IMR-90 (cell line): ENCODE measurements at regions not wholly inside any gene's neighbourhood (a gene's known extent, or its start where the extent isn't known, plus 50 kb on each side); places are given as distances from the start of the nearest gene placed in this dataset.
"Not testable (repeated sequence)": the region's sequence is repeated elsewhere in the genome, so short reads cannot be mapped to it uniquely, and the experiment has no call there.

Experiments
- ATAC-seq: fragments of 200-7000 bp; cut with Tn5 transposase; 2 replicates; pipeline ENCODE4 v1.9.1; 2020; ENCODE audit warnings: low read depth, mild to moderate bottlenecking, moderate library complexity
- BruUV-seq: library from RNA; stranded (reverse); fragments of 400-500 nt; replicated peaks from 2 replicates; lab custom pipeline; 2021; lab: Mats Ljungman, UMichigan
- CTCF ChIA-PET: fragments of 300-600 bp; formaldehyde crosslinking; extraction: SDS; loops from one replicate; lab custom pipeline; 2021; ENCODE audit warnings: antibody characterized with exemption; lab: Yijun Ruan, JAX
- POLR2A ChIA-PET: fragments of 300-600 bp; sonication (Branson Sonifier 250); formaldehyde crosslinking; loops from one replicate; lab custom pipeline; 2022; ENCODE audit warnings: antibody characterized with exemption; ENCODE audit not compliant: unreplicated experiment; lab: Charles Lee
- DNase-seq: peaks from one replicate; pipeline ENCODE4 v3.0.0; 2013
- H2AFZ ChIP-seq: replicated peaks from 2 replicates; pipeline ENCODE3; 2013; ENCODE audit warnings: low read length, mild to moderate bottlenecking; ENCODE audit not compliant: poor library complexity
- H2AK5ac ChIP-seq: 2 replicates; pipeline ENCODE4 v1.6.1; 2013; ENCODE audit warnings: low read depth, low read length, inconsistent platforms
- H2AK9ac ChIP-seq: replicated peaks from 2 replicates; pipeline ENCODE3; 2013; ENCODE audit warnings: mild to moderate bottlenecking, low read depth, low read length, moderate library complexity; ENCODE audit not compliant: poor library complexity
- H2BK120ac ChIP-seq: 2 replicates; pipeline ENCODE4 v1.6.1; 2013; ENCODE audit warnings: low read depth, low read length, inconsistent platforms
- H2BK15ac ChIP-seq: 3 replicates; pipeline ENCODE4 v1.6.1; 2013; ENCODE audit warnings: low read depth, low read length, inconsistent platforms
- H2BK20ac ChIP-seq: 2 replicates; pipeline ENCODE4 v1.6.1; 2013; ENCODE audit warnings: low read depth, mild to moderate bottlenecking, inconsistent platforms, low read length, moderate library complexity
- H2BK5ac ChIP-seq: 2 replicates; pipeline ENCODE4 v1.6.1; 2013; ENCODE audit warnings: mild to moderate bottlenecking, low read depth, low read length, inconsistent platforms; ENCODE audit not compliant: poor library complexity, severe bottlenecking
- H3K14ac ChIP-seq: replicated peaks from 2 replicates; pipeline ENCODE4 v1.6.1; 2013; ENCODE audit warnings: low read depth, low read length, inconsistent platforms
- H3K18ac ChIP-seq: 2 replicates; pipeline ENCODE4 v1.6.1; 2013; ENCODE audit warnings: low read depth, low read length, control low read depth
- H3K23ac ChIP-seq: 2 replicates; pipeline ENCODE4 v1.6.1; 2013; ENCODE audit warnings: low read depth, low read length, inconsistent platforms
- H3K27ac ChIP-seq: 2 replicates; pipeline ENCODE4 v1.5.1; 2013; ENCODE audit warnings: mild to moderate bottlenecking, control low read depth, low read length; ENCODE audit not compliant: insufficient read depth
- H3K27me3 ChIP-seq: 2 replicates; pipeline ENCODE4 v1.6.1; 2013; ENCODE audit warnings: low read length; ENCODE audit not compliant: control insufficient read depth, insufficient read depth
- H3K36me3 ChIP-seq: 2 replicates; pipeline ENCODE4 v1.6.1; 2013; ENCODE audit warnings: low read length, mixed read lengths; ENCODE audit not compliant: control insufficient read depth, insufficient read depth
- H3K4ac ChIP-seq: 2 replicates; pipeline ENCODE4 v1.6.1; 2013; ENCODE audit warnings: low read depth, low read length, inconsistent platforms
- H3K4me1 ChIP-seq: 2 replicates; pipeline ENCODE4 v1.6.1; 2013; ENCODE audit warnings: low read length, mixed read lengths; ENCODE audit not compliant: control insufficient read depth, insufficient read depth
- H3K4me2 ChIP-seq: 2 replicates; pipeline ENCODE4 v1.6.1; 2013; ENCODE audit warnings: low read depth, mild to moderate bottlenecking, control low read depth, low read length, moderate library complexity
- H3K4me3 ChIP-seq: 2 replicates; pipeline ENCODE4 v1.5.1; 2013; ENCODE audit warnings: low read depth, mild to moderate bottlenecking, control low read depth, low read length, moderate library complexity; ENCODE audit not compliant: insufficient read depth
- H3K56ac ChIP-seq: 2 replicates; pipeline ENCODE4 v1.6.1; 2013; ENCODE audit warnings: low read length, inconsistent platforms; ENCODE audit not compliant: insufficient read depth; ENCODE audit errors: extremely low read depth
- H3K79me1 ChIP-seq, 2 experiments: 2 replicates each; pipeline ENCODE4 v1.6.1; 2013; ENCODE audit warnings: low read length in 2 of 2, inconsistent platforms in 1 of 2, low read depth in 1 of 2
- H3K9ac ChIP-seq: 2 replicates; pipeline ENCODE4 v1.6.1; 2013; ENCODE audit warnings: low read depth, low read length, control low read depth
- H3K9me1 ChIP-seq: 2 replicates; pipeline ENCODE4 v1.6.1; 2013; ENCODE audit warnings: low read length, inconsistent platforms; ENCODE audit not compliant: insufficient read depth
- H3K9me3 ChIP-seq: 2 replicates; pipeline ENCODE4 v1.6.1; 2013; ENCODE audit warnings: low read length; ENCODE audit not compliant: control insufficient read depth, insufficient read depth
- H4K20me1 ChIP-seq: 2 replicates; pipeline ENCODE4 v1.6.1; 2013; ENCODE audit warnings: low read length, inconsistent platforms; ENCODE audit not compliant: insufficient read depth
- H4K5ac ChIP-seq: 2 replicates; pipeline ENCODE4 v1.6.1; 2013; ENCODE audit warnings: mild to moderate bottlenecking, low read depth, low read length, control low read depth
- H4K8ac ChIP-seq, 2 experiments: 2 replicates each; pipeline ENCODE4 v1.6.1; 2013; ENCODE audit warnings: low read depth in 2 of 2, low read length in 2 of 2, control low read depth in 1 of 2, inconsistent platforms in 1 of 2
- H4K91ac ChIP-seq: 2 replicates; pipeline ENCODE4 v1.6.1; 2013; ENCODE audit warnings: low read depth, low read length, inconsistent platforms; ENCODE audit not compliant: insufficient read depth
- WGBS, 2 experiments: methylation state at CpG; one replicate each; pipeline versions ENCODE4 v1.1.5 to v1.1.7; 2013; ENCODE audit warnings: missing lambda C conversion rate in 2 of 2; ENCODE audit not compliant: insufficient read length in 1 of 2; ENCODE audit errors: extremely low coverage in 2 of 2; 5-methylcytosine and 5-hydroxymethylcytosine counted together
- dilution Hi-C: fragments of 300-500 bp; cut with HindIII; formaldehyde crosslinking; loops from one replicate; pipeline ENCODE4 v1.14.3; 2018; ENCODE audit warnings: low sequenced_read_pairs; ENCODE audit not compliant: unreplicated experiment
- in situ Hi-C: fragments of 300-500 bp; cut with MboI; formaldehyde crosslinking; loops from 3 replicates; pipeline ENCODE4 v1.14.3; 2019; ENCODE audit warnings: low sequenced_read_pairs, inconsistent platforms, mixed read lengths
- intact Hi-C: fragments of 100-400 bp; cut with micrococcal nuclease; formaldehyde crosslinking; loops from 2 replicates; pipeline ENCODE4 v1.10.0; 2022

DNA sequence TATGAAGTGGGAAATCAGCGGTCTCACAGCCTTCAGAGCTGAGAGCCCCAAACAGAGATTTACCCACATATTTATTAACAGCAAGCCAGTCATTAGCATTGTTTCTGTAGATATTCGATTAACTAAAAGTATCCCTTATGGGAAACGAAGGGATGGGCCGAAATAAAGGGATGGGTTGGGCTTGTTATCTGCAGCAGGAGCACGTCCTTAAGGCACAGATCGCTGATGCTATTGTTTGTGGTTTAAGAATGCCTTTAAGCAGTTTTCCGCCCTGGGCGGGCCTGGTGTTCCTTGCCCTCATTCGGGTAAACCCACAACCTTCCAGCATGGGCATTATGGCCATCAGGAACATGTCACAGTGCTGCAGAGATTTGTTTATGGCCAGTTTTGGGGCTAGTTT, 580.3 kb upstream of the CHD1 start:
- H3K4me1 ChIP-seq, CTCF ChIA-PET, H4K20me1 ChIP-seq, H3K4ac ChIP-seq, DNase-seq, H3K9me1 ChIP-seq, H3K36me3 ChIP-seq, dilution Hi-C loops, H2BK15ac ChIP-seq, H3K14ac ChIP-seq, BruUV-seq, ATAC-seq, intact Hi-C loops, H3K4me3 ChIP-seq, H3K23ac ChIP-seq, H3K56ac ChIP-seq, H3K27me3 ChIP-seq, H2AK9ac ChIP-seq, H3K4me2 ChIP-seq, in situ Hi-C loops, H4K5ac ChIP-seq, H4K91ac ChIP-seq, H2BK5ac ChIP-seq, POLR2A ChIA-PET, H4K8ac ChIP-seq, H3K9me3 ChIP-seq, H3K79me1 ChIP-seq, H3K27ac ChIP-seq, H2AK5ac ChIP-seq, H3K9ac ChIP-seq, H2BK20ac ChIP-seq, H2BK120ac ChIP-seq, H3K18ac ChIP-seq, H2AFZ ChIP-seq: not testable (repeated sequence)
- 64% methylated on average over 2 of the region's 9 CpGs; no CpG with 5 or more reads in 1 of the 2 experiments for WGBS, 2 experiments

- H2AFZ ChIP-seq: not testable (repeated sequence)
Observed at GRCh38 chr5:99495456-99495855, 566.6 kb upstream of the CHD1 start.

More at GRCh38 chr5:99495456-99495855, 566.6 kb upstream of the CHD1 start:
- H3K56ac ChIP-seq, intact Hi-C loops, H4K91ac ChIP-seq, H3K27ac ChIP-seq, H3K23ac ChIP-seq, H3K9ac ChIP-seq, H2BK20ac ChIP-seq, H3K18ac ChIP-seq, H2BK15ac ChIP-seq, H2AK5ac ChIP-seq, in situ Hi-C loops, H3K14ac ChIP-seq, H4K5ac ChIP-seq, H3K9me3 ChIP-seq, H3K36me3 ChIP-seq, H3K4me1 ChIP-seq, H2BK5ac ChIP-seq, H3K4me2 ChIP-seq, dilution Hi-C loops, H3K4me3 ChIP-seq, BruUV-seq, CTCF ChIA-PET, H4K20me1 ChIP-seq, ATAC-seq, H2AK9ac ChIP-seq, H3K4ac ChIP-seq, POLR2A ChIA-PET, H3K79me1 ChIP-seq, H2BK120ac ChIP-seq, H4K8ac ChIP-seq, DNase-seq, H3K27me3 ChIP-seq, H3K9me1 ChIP-seq: not testable (repeated sequence)
- no CpG with 5 or more reads among the region's 4 CpGs for WGBS, 2 experiments
